ENCODE measurements at regions not wholly inside any gene's neighbourhood (a gene's known extent, or its start where the extent isn't known, plus 50 kb on each side); places are given as distances from the start of the nearest gene placed in this dataset.
A peak's percentile ranks its signal among the peaks of the same experiment; 100 is the strongest.

- intact Hi-C loops (cut with DNase I, micrococcal nuclease) = loop anchor here in 1 of 2 donors (10.0 kb wide), 1 partner anchor 531 kb away; no protein-coding TSS in a partner anchor
- H3K4me1 ChIP-seq (ENCODE audit: low read depth) = no peaks in the 10 kb centered on the region
- no peaks in the 10 kb centered on the region for H3K36me3 ChIP-seq (ENCODE audit: low read depth)
- TF ChIP-seq CTCF (IDR thresholded peaks at IDR 0.05) = no peak
- ATAC-seq (no peak), DNase-seq (no peak)
- no peak overlapping the region for H3K4me3 ChIP-seq
- no peaks in the 10 kb centered on the region for H3K9me3 ChIP-seq
These were observed 144.8 kb upstream of the NAV3 start for GRCh38 chr12:77685901-77686300.

DNA sequence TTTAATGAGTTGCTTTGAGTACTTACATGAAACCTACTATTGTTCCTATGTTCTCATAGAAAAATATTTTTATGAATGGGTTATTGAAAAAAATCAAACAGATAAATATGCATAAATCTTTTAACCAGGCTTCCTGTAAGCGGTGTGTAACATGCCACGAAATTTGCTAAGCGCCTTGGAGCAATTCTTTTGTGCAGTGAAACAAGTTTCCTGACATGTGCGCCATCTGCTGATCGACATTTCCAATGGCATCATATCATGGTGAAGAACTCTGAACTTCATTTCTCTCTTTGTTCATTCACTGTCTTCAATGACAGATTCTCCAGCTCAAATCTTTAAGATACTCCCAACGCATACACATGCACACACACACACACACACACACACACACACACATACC, 145.6 kb upstream of the NAV3 start:
- Histone ChIP-seq H3K4me1 (ENCODE audit: low read depth) (no peaks in the 10 kb centered on the region), H3K9me3 (no peaks in the 10 kb centered on the region), H3K36me3 (ENCODE audit: low read depth) (no peaks in the 10 kb centered on the region), H3K4me3 (no peak overlapping the region)
- intact Hi-C loops (cut with DNase I, micrococcal nuclease) = loop anchor here in 1 of 2 donors (10.0 kb wide), 1 partner anchor 530 kb away; no protein-coding TSS in a partner anchor
- DNase-seq (peak in 1 of 3 donors; percentile 68), ATAC-seq (peak; percentile 54)
- TF ChIP-seq CTCF (IDR thresholded peaks at IDR 0.05) = no peak

DNA sequence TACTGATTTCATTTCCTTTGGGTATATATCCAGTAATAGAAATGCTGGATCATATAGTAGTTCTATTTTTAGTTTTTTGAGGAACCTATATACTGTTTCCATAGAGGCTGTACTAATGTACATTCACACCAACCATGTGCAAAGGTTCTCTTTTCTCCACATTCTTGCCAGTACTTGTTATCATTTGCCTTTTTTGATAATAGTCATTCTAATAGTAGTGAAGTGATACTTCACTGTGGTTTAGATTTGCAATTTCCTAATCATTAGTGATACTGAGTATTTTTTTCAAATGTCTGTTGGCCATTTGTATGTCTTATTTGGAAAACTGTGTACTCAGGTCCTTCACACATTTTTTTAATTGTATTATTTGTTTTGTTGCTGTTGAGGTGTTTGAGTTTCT, 148.2 kb upstream of the NAV3 start:
- no peak for TF ChIP-seq CTCF (IDR thresholded peaks at IDR 0.05)
- DNase-seq (no peak), ATAC-seq (no peak)
- Histone ChIP-seq H3K36me3 (ENCODE audit: low read depth) (no peaks in the 10 kb centered on the region), H3K9me3 (no peaks in the 10 kb centered on the region), H3K4me1 (ENCODE audit: low read depth) (no peaks in the 10 kb centered on the region), H3K4me3 (no peak overlapping the region)
- intact Hi-C loops (cut with DNase I, micrococcal nuclease) = loop anchor here in 1 of 2 donors (10.0 kb wide), 1 partner anchor 528 kb away; no protein-coding TSS in a partner anchor

DNA sequence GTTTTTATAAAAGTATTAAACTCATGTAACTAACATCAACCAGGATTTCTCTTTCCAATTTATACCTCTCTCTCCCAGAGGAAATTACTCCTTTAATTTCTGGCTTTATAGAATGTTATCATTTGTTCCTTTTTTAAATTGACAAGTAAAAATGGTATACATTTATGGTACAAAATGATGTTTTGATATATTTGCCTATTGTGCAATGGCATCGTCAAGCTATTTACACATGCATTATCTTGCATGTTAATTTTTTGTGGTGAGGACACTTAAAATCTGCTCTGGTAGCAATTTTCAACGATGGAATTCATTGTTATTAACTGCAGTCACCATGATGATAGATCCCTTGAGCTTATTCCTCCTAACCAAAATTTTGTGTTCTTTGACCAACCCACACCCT, 149.0 kb upstream of the NAV3 start:
- ATAC-seq (no peak), DNase-seq (no peak)
- Histone ChIP-seq H3K36me3 (ENCODE audit: low read depth) (no peaks in the 10 kb centered on the region), H3K4me1 (ENCODE audit: low read depth) (no peaks in the 10 kb centered on the region), H3K4me3 (no peak overlapping the region), H3K9me3 (no peaks in the 10 kb centered on the region)
- no peak for TF ChIP-seq CTCF (IDR thresholded peaks at IDR 0.05)
- intact Hi-C loops (cut with DNase I, micrococcal nuclease) = loop anchor here in 1 of 2 donors (10.0 kb wide), 1 partner anchor 527 kb away; no protein-coding TSS in a partner anchor

- H3K4me1 ChIP-seq (ENCODE audit: low read depth) = no peaks in the 10 kb centered on the region
- DNase-seq = no peak
- H3K36me3 ChIP-seq (ENCODE audit: low read depth) = no peaks in the 10 kb centered on the region
- H3K9me3 ChIP-seq = no peaks in the 10 kb centered on the region
- H3K4me3 ChIP-seq = no peak overlapping the region
- ATAC-seq = no peak
- intact Hi-C loops (cut with DNase I, micrococcal nuclease) = loop anchor here in 1 of 2 donors (10.0 kb wide), 1 partner anchor 525 kb away; no protein-coding TSS in a partner anchor
- TF ChIP-seq CTCF (IDR thresholded peaks at IDR 0.05) = no peak
These were observed 151.0 kb upstream of the NAV3 start for GRCh38 chr12:77679686-77680085.

DNA sequence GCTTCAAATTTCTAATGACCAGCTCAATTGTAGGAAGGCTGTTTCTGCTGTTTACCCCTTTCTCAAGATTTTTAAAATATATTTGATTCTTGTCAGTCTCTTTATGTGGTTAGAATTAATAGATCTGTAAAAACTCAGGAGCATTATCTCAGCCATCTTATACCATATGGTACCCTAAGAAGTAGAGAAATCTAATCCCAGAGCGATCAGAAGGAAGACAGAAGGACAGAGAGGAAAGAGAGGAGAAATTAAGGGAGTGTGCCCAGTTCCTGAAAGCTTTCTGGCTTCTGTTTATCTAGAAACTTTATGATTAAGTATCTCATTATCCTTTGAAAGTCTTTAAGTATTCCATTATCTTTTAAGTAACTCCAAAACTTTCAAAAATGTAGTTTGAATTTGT, 152.1 kb upstream of the NAV3 start:
- Histone ChIP-seq H3K36me3 (ENCODE audit: low read depth) (no peaks in the 10 kb centered on the region), H3K9me3 (no peaks in the 10 kb centered on the region), H3K4me3 (no peak overlapping the region), H3K4me1 (ENCODE audit: low read depth) (no peaks in the 10 kb centered on the region)
- intact Hi-C loops (cut with DNase I, micrococcal nuclease) = no loop called here
- no peak for TF ChIP-seq CTCF (IDR thresholded peaks at IDR 0.05)
- ATAC-seq = no peak
- no peak for DNase-seq

Measured in mucosa of descending colon (tissue), 3 donors.